Fibroblast of villous mesenchyme (primary cell): ENCODE measurements at regions not wholly inside any gene's neighbourhood (a gene's known extent, or its start where the extent isn't known, plus 50 kb on each side); places are given as distances from the start of the nearest gene placed in this dataset. TPM values are rescaled to one million over a fixed set of nuclear protein-coding genes. Genes with fewer than 3 reads are reported as not detected.

ENCODE experiments used
- DNase-seq: peaks from one replicate; pipeline ENCODE4 v3.0.0-alpha.2; 2010; ENCODE audit warnings: low read depth
- H3K4me3 ChIP-seq: 2 replicates; pipeline ENCODE4 v1.5.1; 2011; ENCODE audit warnings: low read depth, mild to moderate bottlenecking, low read length
- small RNA-seq: library from RNA; depleted of rRNA; stranded (forward); fragments of <200 nt; gene quantifications from one replicate; pipeline ENCODE3, GENCODE V24; 2012
- TF ChIP-seq, protein P1 (sequence below): IDR thresholded peaks from 2 replicates; pipeline ENCODE4 v1.5.1; 2012; ENCODE audit warnings: low read depth, mild to moderate bottlenecking, low read length; ENCODE audit not compliant: insufficient read depth

DNA sequence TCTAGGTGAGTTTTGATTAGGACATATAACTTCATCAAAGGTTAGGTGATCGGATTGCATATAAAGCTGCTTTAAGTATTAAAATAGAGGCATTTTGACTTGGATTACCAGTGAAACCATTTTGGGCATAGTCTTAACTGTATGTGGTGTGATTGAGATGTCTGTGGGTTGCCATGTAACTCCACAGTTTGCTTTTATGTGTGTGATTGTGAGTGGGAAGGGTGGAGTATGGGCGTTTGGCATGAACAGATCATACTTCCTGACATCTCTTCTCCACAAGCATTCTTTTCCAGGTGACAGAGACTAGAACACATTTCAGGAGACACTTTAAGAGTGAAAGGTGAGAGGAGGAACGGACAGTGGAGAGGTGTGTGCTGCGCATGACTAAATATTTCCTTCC lies 136.1 kb downstream of the CEP135 start:
- DNase-seq: no peak
- TF ChIP-seq, protein P1, sequence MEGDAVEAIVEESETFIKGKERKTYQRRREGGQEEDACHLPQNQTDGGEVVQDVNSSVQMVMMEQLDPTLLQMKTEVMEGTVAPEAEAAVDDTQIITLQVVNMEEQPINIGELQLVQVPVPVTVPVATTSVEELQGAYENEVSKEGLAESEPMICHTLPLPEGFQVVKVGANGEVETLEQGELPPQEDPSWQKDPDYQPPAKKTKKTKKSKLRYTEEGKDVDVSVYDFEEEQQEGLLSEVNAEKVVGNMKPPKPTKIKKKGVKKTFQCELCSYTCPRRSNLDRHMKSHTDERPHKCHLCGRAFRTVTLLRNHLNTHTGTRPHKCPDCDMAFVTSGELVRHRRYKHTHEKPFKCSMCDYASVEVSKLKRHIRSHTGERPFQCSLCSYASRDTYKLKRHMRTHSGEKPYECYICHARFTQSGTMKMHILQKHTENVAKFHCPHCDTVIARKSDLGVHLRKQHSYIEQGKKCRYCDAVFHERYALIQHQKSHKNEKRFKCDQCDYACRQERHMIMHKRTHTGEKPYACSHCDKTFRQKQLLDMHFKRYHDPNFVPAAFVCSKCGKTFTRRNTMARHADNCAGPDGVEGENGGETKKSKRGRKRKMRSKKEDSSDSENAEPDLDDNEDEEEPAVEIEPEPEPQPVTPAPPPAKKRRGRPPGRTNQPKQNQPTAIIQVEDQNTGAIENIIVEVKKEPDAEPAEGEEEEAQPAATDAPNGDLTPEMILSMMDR: no peak
- no peak overlapping the region for H3K4me3 ChIP-seq

Small RNA genes lying in the stretch of these regions (small RNA-seq; reads per million reads assigned to genes)
- not detected for gene RNA5SP161
